Astrocyte (in vitro differentiated cells and primary cell): ENCODE measurements at regions not wholly inside any gene's neighbourhood (a gene's known extent, or its start where the extent isn't known, plus 50 kb on each side); places are given as distances from the start of the nearest gene placed in this dataset.

ENCODE experiments used
- DNase-seq: peaks from one replicate; pipeline ENCODE4 v3.0.0-alpha.2; 2010; ENCODE audit warnings: low read depth
- FAIRE-seq: peaks from 2 replicates; lab custom pipeline; 2011; peaks lifted over from hg19 to GRCh38; lab: Jason Lieb, UNC
- H2AFZ ChIP-seq: 2 replicates; pipeline ENCODE4 v1.6.0; 2012; ENCODE audit warnings: low read depth, low read length, inconsistent platforms
- H3K27ac ChIP-seq: 2 replicates; pipeline ENCODE4 v1.5.1; 2011; ENCODE audit warnings: low read depth, low read length, inconsistent platforms
- H3K27me3 ChIP-seq: 2 replicates; pipeline ENCODE4 v1.6.0; 2011; ENCODE audit warnings: low read length, inconsistent platforms; ENCODE audit not compliant: insufficient read depth
- H3K36me3 ChIP-seq: 2 replicates; pipeline ENCODE4 v1.5.1; 2011; ENCODE audit warnings: low read length, inconsistent platforms; ENCODE audit not compliant: insufficient read depth
- H3K4me1 ChIP-seq: 2 replicates; pipeline ENCODE4 v1.5.1; 2011; ENCODE audit warnings: low read length, inconsistent platforms; ENCODE audit not compliant: insufficient read depth
- H3K4me2 ChIP-seq: 2 replicates; pipeline ENCODE4 v1.6.0; 2012; ENCODE audit warnings: low read length, inconsistent platforms
- H3K4me3 ChIP-seq: 2 replicates; pipeline ENCODE4 v1.5.1; 2011; ENCODE audit warnings: low read depth, mild to moderate bottlenecking, low read length, inconsistent platforms; ENCODE audit not compliant: insufficient read depth
- H3K79me2 ChIP-seq: 2 replicates; pipeline ENCODE4 v1.6.0; 2012; ENCODE audit warnings: mild to moderate bottlenecking, low read length, inconsistent platforms; ENCODE audit not compliant: insufficient read depth
- H3K9ac ChIP-seq: 2 replicates; pipeline ENCODE4 v1.6.0; 2012; ENCODE audit warnings: mild to moderate bottlenecking, low read length, inconsistent platforms
- H3K9me3 ChIP-seq: 2 replicates; pipeline ENCODE4 v1.5.1; 2012; ENCODE audit warnings: low read depth, mild to moderate bottlenecking, low read length, inconsistent platforms; ENCODE audit not compliant: insufficient read depth
- H4K20me1 ChIP-seq: 2 replicates; pipeline ENCODE4 v1.6.0; 2012; ENCODE audit warnings: low read length, inconsistent platforms; ENCODE audit not compliant: insufficient read depth
- H3K27ac Mint-ChIP-seq: one replicate; pipeline ENCODE4 v1.8.0; 2021; ENCODE audit warnings: mild to moderate bottlenecking, mixed read lengths; ENCODE audit not compliant: unreplicated experiment
- H3K27me3 Mint-ChIP-seq: one replicate; pipeline ENCODE4 v1.8.0; 2021; ENCODE audit warnings: low read depth, mixed read lengths; ENCODE audit not compliant: unreplicated experiment
- H3K36me3 Mint-ChIP-seq: one replicate; pipeline ENCODE4 v1.8.0; 2021; ENCODE audit warnings: low read depth, mixed read lengths; ENCODE audit not compliant: unreplicated experiment
- H3K4me1 Mint-ChIP-seq: one replicate; pipeline ENCODE4 v1.8.0; 2021; ENCODE audit warnings: low read depth, mixed read lengths; ENCODE audit not compliant: unreplicated experiment
- H3K4me3 Mint-ChIP-seq: one replicate; pipeline ENCODE4 v1.8.0; 2021; ENCODE audit warnings: mild to moderate bottlenecking, moderate library complexity, mixed read lengths; ENCODE audit not compliant: unreplicated experiment
- H3K9me3 Mint-ChIP-seq: one replicate; pipeline ENCODE4 v1.8.0; 2021; ENCODE audit warnings: mild to moderate bottlenecking, mixed read lengths; ENCODE audit not compliant: unreplicated experiment
- EZH2 ChIP-seq: IDR thresholded peaks from 2 replicates; pipeline ENCODE4 v1.6.1; 2012; ENCODE audit warnings: mild to moderate bottlenecking, low read length, inconsistent platforms; ENCODE audit not compliant: insufficient read depth
- TF ChIP-seq, protein P1 (sequence below): IDR thresholded peaks from 2 replicates; pipeline ENCODE4 v1.5.1; 2011; ENCODE audit warnings: low read depth, mild to moderate bottlenecking, inconsistent platforms, low read length, moderate library complexity; ENCODE audit not compliant: insufficient read depth

DNA sequence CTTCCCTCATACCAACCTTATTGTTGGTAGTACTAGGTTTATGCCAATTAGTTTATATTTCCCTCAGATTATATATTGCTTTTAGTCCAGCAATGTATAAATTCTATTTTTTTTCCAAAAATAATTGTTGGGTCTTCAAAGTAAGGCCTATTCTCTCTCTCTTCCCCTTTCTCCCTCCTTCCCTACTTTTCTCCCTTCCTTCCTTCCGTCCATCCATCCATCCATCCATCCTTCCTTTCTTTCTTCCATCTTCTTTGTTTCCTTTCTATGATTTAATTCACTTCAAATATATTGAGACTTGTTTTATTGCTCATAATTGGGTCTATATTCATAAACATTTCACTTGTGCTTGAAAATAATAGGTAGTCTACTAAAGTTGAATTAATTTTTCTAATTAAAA, 1259.2 kb downstream of the FSCB start:
- no peak overlapping the region for H3K4me2 ChIP-seq
- Mint-ChIP-seq H3K4me1 (no peaks in the 10 kb centered on the region), H3K27ac (no peak overlapping the region), H3K27me3 (no peaks in the 10 kb centered on the region), H3K36me3 (no peaks in the 10 kb centered on the region), H3K9me3 (peaks cover 5% of the 10 kb centered on the region), H3K4me3 (no peak overlapping the region)
- H2AFZ ChIP-seq = no peak overlapping the region
- DNase-seq (no peak), FAIRE-seq (no peak)
- H3K9me3 ChIP-seq = no peaks in the 10 kb centered on the region
- H3K27me3 ChIP-seq = no peaks in the 10 kb centered on the region
- H3K4me1 ChIP-seq = no peaks in the 10 kb centered on the region
- TF ChIP-seq EZH2 = no peak
- TF ChIP-seq, protein P1, sequence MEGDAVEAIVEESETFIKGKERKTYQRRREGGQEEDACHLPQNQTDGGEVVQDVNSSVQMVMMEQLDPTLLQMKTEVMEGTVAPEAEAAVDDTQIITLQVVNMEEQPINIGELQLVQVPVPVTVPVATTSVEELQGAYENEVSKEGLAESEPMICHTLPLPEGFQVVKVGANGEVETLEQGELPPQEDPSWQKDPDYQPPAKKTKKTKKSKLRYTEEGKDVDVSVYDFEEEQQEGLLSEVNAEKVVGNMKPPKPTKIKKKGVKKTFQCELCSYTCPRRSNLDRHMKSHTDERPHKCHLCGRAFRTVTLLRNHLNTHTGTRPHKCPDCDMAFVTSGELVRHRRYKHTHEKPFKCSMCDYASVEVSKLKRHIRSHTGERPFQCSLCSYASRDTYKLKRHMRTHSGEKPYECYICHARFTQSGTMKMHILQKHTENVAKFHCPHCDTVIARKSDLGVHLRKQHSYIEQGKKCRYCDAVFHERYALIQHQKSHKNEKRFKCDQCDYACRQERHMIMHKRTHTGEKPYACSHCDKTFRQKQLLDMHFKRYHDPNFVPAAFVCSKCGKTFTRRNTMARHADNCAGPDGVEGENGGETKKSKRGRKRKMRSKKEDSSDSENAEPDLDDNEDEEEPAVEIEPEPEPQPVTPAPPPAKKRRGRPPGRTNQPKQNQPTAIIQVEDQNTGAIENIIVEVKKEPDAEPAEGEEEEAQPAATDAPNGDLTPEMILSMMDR = no peak
- no peaks in the 10 kb centered on the region for H3K36me3 ChIP-seq
- H3K4me3 ChIP-seq = no peak overlapping the region
- no peaks in the 10 kb centered on the region for H4K20me1 ChIP-seq
- H3K9ac ChIP-seq = no peak overlapping the region
- H3K27ac ChIP-seq = no peak overlapping the region
- H3K79me2 ChIP-seq = no peaks in the 10 kb centered on the region

DNA sequence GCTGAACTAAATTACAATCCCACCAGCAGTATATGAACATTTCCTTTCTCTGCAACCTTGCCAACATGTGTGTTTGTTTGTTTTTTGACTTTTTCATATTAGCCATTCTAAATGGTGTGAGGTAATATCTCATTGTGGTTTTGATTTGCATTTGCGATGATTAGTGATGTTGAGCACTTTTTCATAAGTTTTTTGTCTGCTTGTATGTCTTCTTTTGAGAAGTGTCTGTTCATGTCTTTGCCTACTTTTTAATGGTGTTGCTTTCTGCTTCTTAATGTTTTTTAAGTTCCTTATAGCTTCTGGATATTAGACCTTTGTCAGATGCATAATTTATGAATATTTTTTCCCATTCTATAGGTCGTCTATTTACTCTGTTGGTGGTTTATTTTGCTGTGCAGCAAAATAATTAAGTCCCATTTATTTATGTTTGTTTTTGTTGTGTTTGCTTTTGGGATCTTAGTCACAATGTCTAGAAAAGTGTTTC, 1262.9 kb downstream of the FSCB start:
- H3K27ac Mint-ChIP-seq = no peak overlapping the region
- H3K27ac ChIP-seq = no peak overlapping the region
- H3K9me3 ChIP-seq = no peaks in the 10 kb centered on the region
- no peaks in the 10 kb centered on the region for H3K36me3 ChIP-seq
- DNase-seq (no peak), FAIRE-seq (no peak)
- peaks cover 5% of the 10 kb centered on the region for H3K9me3 Mint-ChIP-seq
- no peaks in the 10 kb centered on the region for H3K36me3 Mint-ChIP-seq
- TF ChIP-seq, protein P1 = no peak
- no peak for TF ChIP-seq EZH2
- H3K27me3 Mint-ChIP-seq = no peaks in the 10 kb centered on the region
- H3K79me2 ChIP-seq = no peaks in the 10 kb centered on the region
- no peak overlapping the region for H3K4me2 ChIP-seq
- no peaks in the 10 kb centered on the region for H4K20me1 ChIP-seq
- H3K4me3 Mint-ChIP-seq = no peak overlapping the region
- no peak overlapping the region for H3K9ac ChIP-seq
- H3K27me3 ChIP-seq = no peaks in the 10 kb centered on the region
- H3K4me1 ChIP-seq = no peaks in the 10 kb centered on the region
- no peaks in the 10 kb centered on the region for H3K4me1 Mint-ChIP-seq
- no peak overlapping the region for H3K4me3 ChIP-seq
- H2AFZ ChIP-seq = no peak overlapping the region

DNA sequence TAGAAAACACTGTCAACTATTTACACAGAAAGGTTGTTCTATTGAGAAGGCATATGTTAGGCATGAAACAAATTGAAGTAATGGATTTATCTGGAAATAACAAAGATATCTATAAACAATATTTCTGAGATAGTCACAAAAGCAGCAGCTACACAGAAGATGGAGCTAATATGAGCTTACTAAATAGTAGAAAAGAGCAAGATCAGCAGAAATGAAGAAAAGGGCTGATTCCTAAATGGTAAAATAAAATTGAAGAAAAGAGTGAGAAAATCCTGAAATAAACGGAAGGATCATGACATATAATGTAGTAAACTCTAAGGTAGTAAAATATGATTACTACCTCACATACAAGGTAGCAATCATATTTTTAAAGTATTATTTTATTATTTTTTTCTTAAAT, 1263.9 kb downstream of the FSCB start:
- Histone ChIP-seq H3K36me3 (no peaks in the 10 kb centered on the region), H3K9ac (no peak overlapping the region), H2AFZ (no peak overlapping the region), H4K20me1 (no peaks in the 10 kb centered on the region), H3K4me1 (no peaks in the 10 kb centered on the region), H3K4me3 (no peak overlapping the region), H3K27me3 (no peaks in the 10 kb centered on the region), H3K27ac (no peak overlapping the region), H3K9me3 (no peaks in the 10 kb centered on the region), H3K79me2 (no peaks in the 10 kb centered on the region), H3K4me2 (no peak overlapping the region)
- H3K36me3 Mint-ChIP-seq = no peaks in the 10 kb centered on the region
- H3K9me3 Mint-ChIP-seq = peaks cover 5% of the 10 kb centered on the region
- H3K4me1 Mint-ChIP-seq = no peaks in the 10 kb centered on the region
- no peak overlapping the region for H3K27ac Mint-ChIP-seq
- H3K4me3 Mint-ChIP-seq = no peak overlapping the region
- no peaks in the 10 kb centered on the region for H3K27me3 Mint-ChIP-seq
- no peak for FAIRE-seq
- no peak for TF ChIP-seq EZH2
- TF ChIP-seq, protein P1 = no peak
- DNase-seq = no peak
